Activated effector memory CD4-positive, alpha-beta T cell treated with Interleukin-2 at 50 U/mL for 16 hours (primary cell): ENCODE measurements at regions not wholly inside any gene's neighbourhood (a gene's known extent, or its start where the extent isn't known, plus 50 kb on each side); places are given as distances from the start of the nearest gene placed in this dataset.

ENCODE experiments used
- DNase-seq: peaks from one replicate; pipeline ENCODE4 v3.0.0-alpha.2; 2020

- no peak for DNase-seq
These were observed 185.7 kb upstream of the ZPLD1 start for GRCh38 chr3:102248981-102249705.

DNA sequence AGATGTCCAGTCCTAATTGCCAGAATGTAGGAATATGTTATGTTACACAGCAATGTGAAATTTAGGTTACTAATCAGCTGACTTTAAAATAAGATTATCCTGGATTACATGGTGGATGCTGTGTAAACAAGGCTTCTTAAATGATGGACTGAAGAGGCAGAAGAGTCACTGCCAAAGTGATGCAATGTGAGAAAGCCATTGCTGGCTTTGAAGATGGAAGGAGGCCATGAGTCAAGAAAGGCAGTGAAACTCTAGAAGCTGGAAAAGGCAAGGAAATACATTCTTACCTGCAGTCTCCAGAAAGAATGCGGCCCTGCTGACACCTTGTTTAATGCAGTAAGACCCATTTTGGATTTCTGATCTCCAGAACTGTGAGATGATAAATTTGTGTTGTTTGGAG, 179.1 kb upstream of the ZPLD1 start:
- no peak for DNase-seq

GRCh38 chr3:102258666-102259227, 176.1 kb upstream of the ZPLD1 start:
- DNase-seq, result no peak

DNA sequence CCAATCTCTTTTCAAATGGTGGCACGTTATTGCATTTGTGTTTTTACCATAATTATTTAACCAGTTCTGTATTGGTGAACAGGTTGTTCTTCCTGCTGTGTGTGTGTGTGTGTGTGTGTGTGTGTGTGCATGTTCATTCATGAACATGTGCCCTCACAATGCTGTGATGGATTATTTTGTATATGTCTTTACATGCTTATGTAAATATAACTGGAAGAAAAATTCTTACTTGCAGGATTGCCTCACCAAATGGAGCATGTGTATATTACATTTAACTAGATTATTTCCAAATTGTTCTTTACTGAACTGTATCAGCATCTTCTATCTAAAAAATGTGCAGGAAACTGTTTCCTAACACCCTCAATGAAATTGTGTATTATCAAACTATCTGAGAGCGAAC, 175.2 kb upstream of the ZPLD1 start:
- DNase-seq, result no peak

DNA sequence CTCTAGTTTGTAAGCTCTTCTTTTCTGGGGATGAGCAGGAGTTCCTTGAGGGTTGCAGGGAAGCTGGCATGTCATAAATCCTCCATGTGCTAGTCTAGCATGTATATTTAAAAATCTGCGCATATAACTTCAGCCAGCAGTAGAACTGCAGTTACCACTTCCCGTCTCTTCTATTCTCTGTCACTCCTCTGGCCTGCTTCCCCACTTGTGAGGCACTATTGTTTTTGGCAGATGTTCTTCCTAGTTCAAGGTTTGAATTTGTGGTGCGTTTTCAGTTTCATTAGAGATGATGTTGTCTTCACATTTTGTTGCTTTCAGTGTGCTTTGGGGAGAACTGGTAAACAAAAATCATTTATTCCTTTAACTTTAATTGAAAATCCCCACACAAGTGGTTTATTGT, 169.1 kb upstream of the ZPLD1 start:
- no peak for DNase-seq

DNA sequence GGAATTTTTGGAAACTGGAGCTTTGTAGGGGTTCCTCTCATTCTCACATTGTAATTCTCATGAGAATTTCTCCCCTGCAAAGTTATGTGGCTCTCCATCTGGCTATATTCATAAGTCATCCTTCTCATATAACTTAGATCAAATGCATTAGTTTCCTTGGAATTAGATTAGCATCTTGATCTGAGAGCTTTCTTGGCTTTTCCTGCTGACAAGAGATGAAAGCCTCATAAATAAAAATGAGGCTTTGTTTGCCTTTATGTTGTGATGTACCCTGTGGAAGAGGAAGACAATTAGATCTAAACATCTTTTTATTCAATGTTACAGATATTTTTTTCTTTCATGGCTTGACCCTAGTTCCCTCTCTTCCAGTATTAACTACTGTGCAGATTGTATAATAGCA, 165.4 kb upstream of the ZPLD1 start:
- DNase-seq, result no peak

- no peak for DNase-seq
These were observed 144.6 kb upstream of the ZPLD1 start for GRCh38 chr3:102290241-102290640.

- DNase-seq, result no peak
These were observed 139.1 kb upstream of the ZPLD1 start for GRCh38 chr3:102295756-102296155.

- DNase-seq, result no peak
These were observed 137.7 kb upstream of the ZPLD1 start for GRCh38 chr3:102297072-102297658.

GRCh38 chr3:102299125-102299877, 135.5 kb upstream of the ZPLD1 start:
- no peak for DNase-seq

DNA sequence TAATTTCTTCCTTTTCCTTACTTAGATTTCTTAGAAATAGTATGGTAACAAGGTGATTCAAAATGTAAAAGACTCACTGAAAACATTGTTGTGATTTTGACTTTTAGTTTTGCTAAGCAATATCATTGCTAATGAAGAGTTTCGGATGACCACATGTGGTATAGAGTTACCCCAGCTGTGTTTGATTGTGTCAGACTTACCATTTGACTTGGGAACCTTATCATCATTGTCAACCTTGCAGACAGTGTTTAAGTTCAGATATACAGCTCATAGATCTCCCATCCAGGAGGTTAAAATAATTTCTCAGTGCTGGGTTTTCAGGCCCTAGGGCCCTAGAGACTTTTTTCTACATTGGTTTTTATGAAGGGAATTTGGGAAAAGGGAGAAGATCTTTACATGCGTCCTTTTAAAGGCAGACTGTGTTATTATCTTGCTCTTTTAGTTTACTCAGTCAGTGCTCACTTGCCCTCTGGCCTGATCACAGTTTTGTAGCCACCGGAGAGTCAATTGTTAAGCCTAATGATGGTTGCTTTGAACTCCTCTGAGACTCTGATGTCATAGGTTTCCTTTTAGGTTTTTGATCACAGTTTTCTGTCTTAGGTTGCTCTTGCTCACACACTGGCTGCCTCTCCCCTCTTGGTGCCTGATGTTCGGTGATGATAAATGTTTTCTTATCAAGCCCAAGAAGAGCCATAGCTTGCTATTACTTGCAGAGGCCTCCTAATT, 133.5 kb upstream of the ZPLD1 start:
- no peak for DNase-seq

DNA sequence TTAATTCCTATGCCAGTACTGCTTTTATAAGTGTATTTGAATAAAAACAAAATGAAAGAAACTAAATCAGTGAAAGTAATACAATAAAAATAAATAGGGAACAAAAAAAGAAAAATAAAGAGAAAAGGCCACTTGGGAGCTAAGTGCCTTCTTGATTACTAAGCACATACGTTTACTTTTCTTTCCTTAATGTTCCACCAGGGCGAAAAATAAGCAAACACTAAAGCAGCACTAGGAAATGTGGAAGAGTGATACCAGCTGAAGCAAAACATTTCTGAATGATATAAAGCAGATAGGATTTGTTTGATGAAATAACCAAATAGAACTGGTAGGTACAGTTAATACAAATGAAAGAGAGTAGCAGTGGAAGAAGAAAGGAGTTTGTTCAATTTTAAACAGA, 132.8 kb upstream of the ZPLD1 start:
- DNase-seq, result no peak

- no peak for DNase-seq
These were observed 130.3 kb upstream of the ZPLD1 start for GRCh38 chr3:102304550-102304949.

GRCh38 chr3:102307442-102307841, 127.4 kb upstream of the ZPLD1 start:
- DNase-seq, result no peak

- no peak for DNase-seq
These were observed 105.7 kb upstream of the ZPLD1 start for GRCh38 chr3:102329066-102329465.

- no peak for DNase-seq
These were observed 105.3 kb upstream of the ZPLD1 start for GRCh38 chr3:102329561-102329960.

- DNase-seq, result no peak
These were observed 102.6 kb upstream of the ZPLD1 start for GRCh38 chr3:102332205-102332604.

DNA sequence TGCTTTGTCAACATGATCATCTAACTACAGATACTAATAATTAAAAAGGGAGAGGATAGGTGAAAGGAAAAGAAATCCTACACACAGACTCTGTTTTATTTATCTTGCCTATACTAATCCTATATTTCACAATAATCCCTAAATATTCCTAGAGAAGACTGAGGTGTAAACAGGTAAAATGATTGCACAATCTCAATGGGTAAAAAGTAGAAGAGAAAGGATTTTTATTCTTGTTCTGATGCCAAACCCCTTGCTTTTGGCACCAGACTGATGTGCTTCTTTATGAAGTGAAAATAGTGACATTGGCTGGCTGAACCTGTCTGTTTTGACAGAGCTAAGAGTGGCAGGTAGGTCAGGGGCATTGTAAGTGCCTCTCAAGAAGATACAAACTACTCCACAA, 101.9 kb upstream of the ZPLD1 start:
- no peak for DNase-seq

GRCh38 chr3:102336130-102336529, 98.7 kb upstream of the ZPLD1 start:
- DNase-seq, result no peak

DNA sequence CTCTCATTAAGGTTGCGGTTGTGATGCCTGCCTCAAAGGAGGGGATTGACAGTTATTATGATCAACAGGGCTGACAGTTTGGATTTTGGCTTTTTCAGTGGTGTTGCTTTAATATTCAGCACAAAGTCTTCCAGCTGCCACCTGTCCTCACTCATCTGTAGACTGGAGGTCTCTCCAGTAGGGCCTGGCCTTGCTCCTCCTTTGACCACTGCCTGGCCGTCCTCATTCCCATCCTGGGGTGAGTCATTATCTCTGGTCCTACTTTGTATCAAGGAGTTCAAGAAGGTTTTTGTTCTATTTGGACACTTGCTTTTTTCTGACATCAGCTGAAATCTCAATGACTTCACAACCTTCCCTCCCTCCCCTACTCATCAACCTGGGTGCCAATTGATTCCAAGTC, 95.1 kb upstream of the ZPLD1 start:
- no peak for DNase-seq

GRCh38 chr3:102346897-102347296, 87.9 kb upstream of the ZPLD1 start:
- DNase-seq, result no peak

- DNase-seq, result no peak
These were observed 85.9 kb upstream of the ZPLD1 start for GRCh38 chr3:102348904-102349303.

GRCh38 chr3:102353148-102353547, 81.7 kb upstream of the ZPLD1 start:
- DNase-seq, result no peak
